Erythroblast (primary cell): ENCODE measurements at regions not wholly inside any gene's neighbourhood (a gene's known extent, or its start where the extent isn't known, plus 50 kb on each side); places are given as distances from the start of the nearest gene placed in this dataset.

Experiments
- GATA1 ChIP-seq: IDR thresholded peaks from 2 replicates; pipeline ENCODE4 v1.6.1; 2011; ENCODE audit warnings: low read depth, mild to moderate bottlenecking, control low read depth, low read length, moderate library complexity
- POLR2A ChIP-seq: IDR thresholded peaks from 2 replicates; pipeline ENCODE4 v1.6.1; 2011; ENCODE audit warnings: mild to moderate bottlenecking, low read length

DNA sequence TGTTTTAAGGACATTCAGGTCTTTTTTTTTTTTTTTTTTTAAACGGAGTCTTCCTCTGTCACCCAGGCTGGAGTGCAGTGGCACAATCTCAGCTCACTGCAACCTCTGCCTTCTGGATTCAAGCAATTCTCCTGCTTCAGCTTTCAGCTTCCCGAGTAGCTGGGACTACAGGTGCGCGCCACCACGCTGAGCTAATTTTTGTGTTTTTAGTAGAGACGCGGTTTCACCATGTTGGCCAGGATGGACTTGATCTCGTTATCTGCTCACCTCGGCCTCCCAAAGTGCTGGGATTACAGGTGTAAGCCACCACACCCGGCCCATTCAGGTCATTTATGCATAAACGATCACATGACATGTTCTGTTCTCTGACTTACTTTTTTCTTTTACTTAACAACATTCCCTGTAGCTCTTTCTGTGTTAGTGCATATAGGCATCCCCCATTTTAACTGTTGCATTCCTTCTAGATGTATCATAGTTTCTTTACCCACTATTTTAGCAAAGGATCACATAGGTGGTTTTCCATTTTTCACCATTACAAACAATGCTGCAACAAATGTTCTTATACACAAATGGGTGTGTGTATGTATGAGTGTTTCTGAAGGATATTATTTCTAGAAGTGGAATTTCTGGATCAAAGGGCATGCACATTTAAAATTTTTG is 74.2 kb downstream of the ARF6 start:
- TF ChIP-seq POLR2A (no peak), GATA1 (no peak)
